GM19467 (cell line): ENCODE measurements at regions not wholly inside any gene's neighbourhood (a gene's known extent, or its start where the extent isn't known, plus 50 kb on each side); places are given as distances from the start of the nearest gene placed in this dataset.

Experiments used
- ATAC-seq: cut with Tn5 transposase; IDR thresholded peaks from one replicate; pipeline ENCODE4 v1.9.1; 2021; ENCODE audit warnings: mild to moderate bottlenecking, moderate library complexity; ENCODE audit not compliant: unreplicated experiment

DNA sequence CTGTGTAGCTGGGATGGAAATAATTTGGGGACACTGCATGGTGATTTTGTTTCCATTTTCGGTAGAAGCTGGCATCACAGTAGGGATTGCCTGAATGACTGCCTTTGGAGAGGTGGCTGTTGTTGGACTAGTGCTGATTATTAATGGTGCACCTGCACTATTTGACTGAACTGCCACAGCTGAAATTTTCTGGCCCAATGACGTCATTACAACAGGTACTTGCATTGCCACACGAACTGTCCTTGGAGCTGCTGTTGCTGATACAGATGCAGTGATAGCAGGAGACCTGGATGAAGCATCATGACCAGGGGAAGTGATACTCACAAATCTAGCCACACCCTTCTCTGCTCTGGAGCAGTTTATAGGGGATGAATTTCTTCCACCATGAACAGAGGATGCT is 95.6 kb upstream of the FOXC1 start:
- no peak for ATAC-seq

DNA sequence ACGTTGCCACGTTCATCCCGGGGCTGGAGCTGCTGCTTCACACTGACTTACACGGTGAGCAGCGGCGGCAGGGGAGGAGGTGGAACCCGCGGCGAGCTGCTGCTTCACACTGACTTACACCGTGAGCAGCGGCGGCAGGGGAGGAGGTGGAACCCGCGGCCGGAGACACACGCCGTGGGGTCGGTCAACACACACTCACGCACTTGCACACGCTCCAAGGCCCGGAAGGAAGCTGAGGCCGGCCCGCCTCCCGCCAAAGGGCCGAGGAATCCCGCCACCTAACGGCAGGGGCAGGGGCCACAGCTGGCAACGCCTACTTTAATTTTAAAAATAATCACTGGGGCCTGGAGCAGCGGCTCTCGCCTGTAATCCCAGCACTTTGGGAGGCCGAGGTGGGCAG is 94.4 kb upstream of the FOXC1 start:
- ATAC-seq, result no peak

DNA sequence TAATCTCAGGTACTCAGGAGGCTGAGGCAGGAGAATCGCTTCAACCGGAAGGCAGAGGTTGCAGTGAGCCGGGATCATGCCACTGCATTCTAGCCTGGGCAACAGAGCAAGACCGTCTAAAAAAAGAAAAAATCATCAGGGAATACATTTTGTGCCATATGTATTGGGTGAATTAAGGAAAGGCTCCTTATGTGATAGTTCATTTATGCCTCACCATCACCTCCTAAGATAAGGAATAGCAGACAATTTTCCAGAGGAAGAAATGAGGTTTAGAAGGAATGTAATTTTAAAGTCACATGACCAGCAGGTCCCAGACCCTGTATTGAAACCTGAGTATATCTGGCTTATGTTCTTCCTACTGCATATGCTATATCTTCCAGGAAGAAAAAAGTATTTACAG is 93.9 kb upstream of the FOXC1 start:
- no peak for ATAC-seq

- ATAC-seq, result no peak
Measured at GRCh38 chr6:1516742-1517520, 92.8 kb upstream of the FOXC1 start.

DNA sequence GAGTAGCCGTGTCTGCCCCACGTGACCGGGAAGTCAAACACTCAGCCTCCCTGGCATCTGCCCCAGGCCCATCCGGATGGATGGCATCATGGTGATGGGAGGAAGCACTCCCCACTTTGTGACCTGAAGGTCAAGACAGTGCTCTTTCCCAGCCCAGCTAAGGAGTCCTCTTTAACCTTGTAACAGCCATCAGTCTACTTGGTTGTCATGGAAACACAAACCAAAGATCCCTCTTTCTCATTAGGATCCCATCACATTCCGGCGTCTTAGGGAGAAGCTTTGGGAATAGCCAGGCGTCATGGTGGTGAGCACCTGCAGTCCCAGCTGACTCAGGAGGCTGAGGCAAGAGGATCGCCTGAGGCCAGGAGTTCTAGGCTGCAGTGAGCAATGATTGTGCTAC is 90.9 kb upstream of the FOXC1 start:
- no peak for ATAC-seq

DNA sequence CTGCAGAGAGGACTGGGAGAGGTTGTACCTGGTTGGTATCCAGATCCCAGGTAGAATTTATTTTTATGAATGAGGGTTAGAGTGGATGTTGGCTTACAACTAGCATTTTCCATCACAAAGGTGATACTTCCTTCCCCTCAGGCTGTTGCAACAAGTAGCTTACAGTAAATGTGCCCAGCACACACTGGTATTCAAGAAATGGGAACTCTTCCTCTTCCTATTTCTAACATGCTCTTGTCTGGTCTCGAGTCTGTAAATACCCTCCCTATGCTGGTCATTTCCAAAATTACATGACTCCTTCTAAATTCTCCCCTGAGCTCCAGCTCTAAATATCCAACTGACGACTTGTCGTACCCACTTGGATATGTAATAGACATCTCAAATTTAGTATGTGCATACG is 90.1 kb upstream of the FOXC1 start:
- ATAC-seq, result no peak

DNA sequence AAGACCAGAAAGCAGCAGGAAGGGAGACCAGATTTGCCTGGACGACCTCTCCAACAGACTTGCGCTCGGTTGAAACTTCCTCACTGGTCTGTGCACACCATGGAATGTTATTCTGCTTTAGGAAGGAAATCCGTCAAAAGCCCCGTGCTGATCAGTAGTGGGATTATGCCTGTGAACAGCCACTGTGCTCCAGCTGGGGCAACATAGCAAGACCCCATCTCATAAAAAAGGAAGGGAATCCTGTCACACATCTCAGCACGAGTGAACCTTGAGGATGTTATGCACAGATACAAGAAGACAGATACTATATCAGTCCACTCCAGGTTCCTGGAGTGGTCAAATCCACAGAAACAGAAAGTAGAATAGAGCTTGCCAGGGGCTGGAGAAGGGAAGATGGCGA is 86.9 kb upstream of the FOXC1 start:
- no peak for ATAC-seq

- no peak for ATAC-seq
Measured at GRCh38 chr6:1524040-1524480, 85.7 kb upstream of the FOXC1 start.

GRCh38 chr6:1525364-1526038 is 84.2 kb upstream of the FOXC1 start:
- ATAC-seq, result no peak

GRCh38 chr6:1526398-1527072 is 83.2 kb upstream of the FOXC1 start:
- no peak for ATAC-seq

DNA sequence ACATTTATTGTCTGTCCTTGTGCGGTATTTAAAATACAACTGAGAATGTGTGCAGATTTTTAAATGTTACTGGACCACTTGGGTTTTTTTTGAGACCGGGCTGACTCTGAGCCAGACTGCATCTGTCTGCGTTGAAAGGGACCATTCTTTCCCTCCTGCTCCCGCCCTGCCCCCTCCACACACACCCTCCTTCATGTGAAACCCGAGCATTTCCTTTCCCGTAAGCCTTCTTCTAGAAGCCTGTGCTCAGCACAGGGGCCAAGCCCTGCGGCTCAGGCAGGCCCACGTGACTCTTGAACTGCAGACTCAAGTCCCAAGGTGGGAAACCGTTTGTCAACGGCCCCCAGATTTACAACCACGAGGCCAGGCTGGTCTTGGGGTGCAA is 82.7 kb upstream of the FOXC1 start:
- ATAC-seq, result no peak

DNA sequence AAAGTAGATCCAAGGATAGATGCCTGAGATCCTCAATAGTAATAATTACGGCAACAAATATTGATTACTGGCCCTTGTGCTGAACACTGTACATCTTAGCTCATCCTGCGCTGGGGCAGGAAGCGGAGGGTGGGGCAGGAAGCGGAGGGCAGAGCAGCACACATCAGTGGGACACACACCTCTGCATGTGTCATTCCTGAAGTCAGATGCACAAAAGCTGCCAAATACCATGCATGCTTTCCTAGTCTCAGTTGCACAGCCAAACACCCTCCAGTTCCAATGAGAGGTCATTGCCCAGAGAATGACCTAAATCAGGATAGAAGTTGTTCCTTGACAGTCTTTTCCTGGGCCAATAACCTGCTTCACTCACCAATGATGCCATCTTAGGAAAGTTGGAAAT is 74.4 kb upstream of the FOXC1 start:
- ATAC-seq, result no peak

- ATAC-seq, result no peak
Measured at GRCh38 chr6:1536526-1537429, 72.9 kb upstream of the FOXC1 start.

DNA sequence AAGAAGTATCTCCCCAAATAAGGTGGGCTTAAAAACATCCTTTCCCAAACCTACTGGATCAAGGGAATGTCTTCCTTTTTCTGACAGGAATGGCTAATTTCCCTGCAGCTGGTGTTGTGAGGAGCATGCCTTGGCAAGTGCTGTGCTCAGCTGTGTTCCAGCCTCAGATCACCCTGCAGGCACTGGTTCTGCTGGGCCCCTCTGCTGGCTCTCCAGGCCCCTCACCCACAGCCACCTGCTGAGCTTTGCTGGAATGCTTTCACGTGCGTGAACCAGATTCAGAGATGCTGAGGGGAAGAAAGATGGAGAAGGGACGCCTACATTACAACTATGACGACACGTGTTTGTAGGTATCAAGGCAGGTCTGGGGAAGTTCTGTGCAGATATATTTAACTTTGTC is 71.3 kb upstream of the FOXC1 start:
- ATAC-seq, result no peak

DNA sequence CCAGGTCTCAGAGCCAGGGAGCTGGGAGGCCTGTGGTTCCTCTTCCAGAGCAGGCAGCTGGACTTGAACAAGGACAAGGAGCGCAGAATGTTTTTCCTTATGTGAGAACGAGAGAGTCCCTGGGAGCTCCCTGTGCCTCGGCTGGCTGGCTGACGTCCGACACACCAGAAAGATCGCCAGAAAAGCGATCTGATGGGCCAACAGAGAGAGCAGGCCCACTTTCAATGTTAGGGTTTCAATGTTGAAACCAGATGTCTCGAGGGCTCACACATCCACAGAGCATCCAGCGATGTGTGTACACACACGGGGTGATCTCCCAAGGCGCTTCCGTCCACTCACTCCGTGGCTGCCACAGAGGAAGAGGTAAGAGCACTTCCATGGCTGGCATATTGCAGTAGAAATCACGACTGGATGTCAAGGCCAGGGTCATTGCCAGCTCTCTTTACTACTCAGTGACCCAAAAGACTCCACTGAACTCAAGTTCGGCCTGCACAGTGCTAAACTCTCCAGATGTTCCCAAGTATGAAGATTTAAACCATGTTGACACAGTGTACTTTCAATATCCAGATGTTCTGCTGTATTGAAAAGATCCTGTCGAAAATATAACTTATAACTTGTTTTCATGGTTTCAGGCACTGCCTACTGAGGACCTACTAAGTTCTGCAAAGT is 70.8 kb upstream of the FOXC1 start:
- no peak for ATAC-seq

GRCh38 chr6:1540864-1541521 is 68.7 kb upstream of the FOXC1 start:
- no peak for ATAC-seq

- ATAC-seq, result no peak
Measured at GRCh38 chr6:1542335-1542734, 67.4 kb upstream of the FOXC1 start.

DNA sequence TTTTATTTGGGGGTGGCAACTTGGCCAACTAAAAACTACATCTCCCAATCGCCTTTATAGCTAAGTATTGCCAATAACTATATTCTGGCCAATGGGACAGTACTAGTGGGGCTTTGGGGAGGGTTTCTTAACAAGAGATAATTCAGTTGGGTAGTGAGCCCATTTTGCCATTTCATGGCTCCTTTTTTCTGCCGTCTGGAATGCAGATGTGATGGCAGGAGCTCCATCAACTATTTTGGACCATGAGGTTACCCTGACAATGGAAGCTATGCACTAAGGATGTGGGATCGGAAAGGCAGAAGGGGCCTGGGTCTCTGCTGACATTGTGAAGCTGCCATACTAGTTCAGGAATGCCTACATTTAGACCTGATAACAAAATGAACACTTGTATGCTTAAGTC is 67.0 kb upstream of the FOXC1 start:
- ATAC-seq, result no peak

DNA sequence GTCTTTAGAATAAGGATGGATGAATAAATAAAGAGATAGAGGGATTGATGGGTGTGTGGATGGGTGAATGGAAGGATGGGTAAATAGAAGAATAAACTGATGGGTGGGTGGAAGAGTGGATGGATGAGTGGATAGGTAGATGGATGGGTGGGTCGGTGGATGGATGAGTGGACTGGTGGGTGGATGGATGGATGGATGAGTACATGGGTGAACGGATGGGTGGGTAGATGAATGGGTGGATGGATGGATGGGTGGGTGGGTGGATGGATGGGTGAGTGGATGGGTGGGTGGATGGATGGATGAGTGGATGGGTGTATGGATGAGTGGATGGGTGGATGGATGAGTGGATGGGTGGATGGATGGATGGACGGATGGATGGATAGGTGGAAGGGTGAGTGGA is 65.7 kb upstream of the FOXC1 start:
- ATAC-seq, result no peak

DNA sequence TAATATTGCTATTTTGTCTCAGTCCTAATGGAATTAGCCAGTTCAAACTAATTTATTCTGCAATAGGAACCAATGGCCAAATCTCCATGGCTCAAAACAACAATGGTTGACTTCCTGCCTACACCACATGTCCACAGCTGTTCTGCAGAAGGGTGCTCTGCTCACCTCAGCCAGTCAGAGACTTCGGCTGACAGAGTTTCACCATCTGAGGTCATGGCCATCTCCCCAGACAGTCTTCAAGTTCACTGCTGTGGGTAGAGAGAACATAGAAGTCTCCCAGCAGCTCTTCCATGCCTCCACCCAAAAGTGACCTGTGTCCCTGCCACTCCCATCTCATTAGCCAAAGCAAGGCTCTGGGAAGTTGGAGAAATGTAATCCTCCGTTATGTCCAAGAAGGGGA is 65.1 kb upstream of the FOXC1 start:
- ATAC-seq, result no peak
